Stimulated activated CD4-positive, alpha-beta T cell treated with anti-CD3 and anti-CD28 coated beads, Interleukin-4, amount 100 ng/mL, for 4 hours (primary cell): ENCODE measurements at regions not wholly inside any gene's neighbourhood (a gene's known extent, or its start where the extent isn't known, plus 50 kb on each side); places are given as distances from the start of the nearest gene placed in this dataset.

Experiments used
- DNase-seq, 2 experiments: peaks; one replicate each; pipeline ENCODE4 v3.0.0-alpha.2; 2020

- no peak for DNase-seq
Observed at GRCh38 chr12:68452078-68452715, 120.0 kb upstream of the MDM1 start.

DNA sequence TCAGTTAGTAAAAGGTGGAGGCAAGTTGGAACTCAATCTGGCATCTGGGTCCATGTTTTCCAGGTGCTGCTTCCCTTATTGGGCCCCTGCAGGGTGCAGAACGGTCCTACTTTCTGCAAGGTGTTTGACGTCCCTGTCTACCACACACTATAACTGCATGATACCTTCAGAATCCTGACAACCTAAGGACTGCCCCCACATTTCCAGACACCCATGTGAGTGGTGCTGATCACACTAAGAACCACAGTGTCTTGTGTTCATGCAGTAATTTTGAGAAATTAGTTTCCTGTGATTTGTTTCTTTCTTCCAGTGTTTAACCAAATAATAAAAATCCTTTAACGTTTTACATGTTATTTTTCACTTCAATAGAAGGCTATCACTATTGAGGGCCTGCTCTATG, 121.1 kb upstream of the MDM1 start:
- DNase-seq, result no peak

DNA sequence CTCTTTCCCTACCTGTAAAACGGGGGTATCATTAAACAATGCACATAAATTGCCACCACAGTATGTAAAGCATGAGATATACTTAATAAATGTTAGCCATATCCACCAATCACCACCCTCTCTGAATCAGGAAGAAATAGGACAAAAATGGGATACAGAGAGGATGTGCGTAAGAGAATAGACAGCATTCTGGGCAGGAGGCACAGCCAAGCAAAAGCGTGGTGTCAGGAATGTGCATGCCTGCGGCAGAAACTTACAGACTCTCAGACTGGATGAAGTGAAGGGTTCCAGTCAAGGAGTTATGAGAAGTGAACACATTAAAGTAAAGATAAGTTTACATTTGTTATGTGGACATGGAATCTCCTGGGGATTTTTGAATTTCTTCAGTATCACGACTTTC, 121.7 kb upstream of the MDM1 start:
- DNase-seq, result no peak

- no peak for DNase-seq
Observed at GRCh38 chr12:68454892-68455291, 122.7 kb upstream of the MDM1 start.

DNA sequence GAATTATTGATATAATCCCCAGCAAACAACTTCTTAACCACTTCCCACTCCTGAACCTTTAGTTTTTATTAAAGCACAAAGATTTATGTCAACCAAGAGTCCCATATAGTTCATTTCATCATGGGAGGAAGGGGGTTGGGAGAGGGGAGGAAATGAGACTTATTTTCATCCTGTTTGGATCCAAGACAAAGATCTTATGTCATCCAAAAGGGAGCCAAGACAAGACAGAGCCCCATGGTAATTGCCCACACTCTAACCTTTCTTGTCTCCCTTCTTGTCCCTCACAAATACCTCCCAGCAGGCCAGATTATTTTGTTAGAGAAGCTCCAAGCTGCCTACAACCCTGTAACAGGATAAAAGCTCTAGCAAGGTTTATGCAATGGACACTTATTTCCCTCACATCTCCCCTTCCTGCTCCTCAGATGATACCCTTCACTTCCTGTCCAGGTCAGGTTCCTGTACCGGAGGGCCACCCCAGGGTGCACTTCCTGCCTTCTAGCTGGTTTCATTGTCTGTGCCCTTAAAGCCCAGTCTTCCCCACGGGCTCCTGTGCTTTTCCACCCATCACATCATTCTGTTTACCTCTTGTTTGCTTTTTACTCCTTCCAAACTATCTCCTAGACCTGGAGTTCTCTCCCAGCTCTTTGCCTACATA, 123.7 kb upstream of the MDM1 start:
- DNase-seq, result no peak

GRCh38 chr12:68458866-68459265, 126.7 kb upstream of the MDM1 start:
- no peak for DNase-seq

DNA sequence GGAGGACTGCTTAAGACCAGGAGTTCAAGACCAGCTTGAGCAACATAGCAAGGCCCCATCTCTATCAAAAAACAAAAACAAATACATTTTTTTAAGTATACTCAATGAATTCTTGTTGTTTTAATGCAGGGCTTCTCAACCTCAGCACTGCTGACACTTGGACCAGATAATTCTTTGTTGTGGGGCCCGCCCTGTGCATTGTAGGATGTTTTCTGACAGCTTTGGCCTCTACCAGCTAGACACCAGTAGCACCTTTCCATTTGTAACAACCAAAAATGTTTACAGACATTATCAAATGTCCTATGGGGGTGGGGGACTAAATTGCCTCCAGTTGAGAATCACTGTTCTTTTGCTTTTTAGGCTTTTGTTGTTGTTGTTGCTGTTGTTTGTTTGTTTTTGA, 128.1 kb upstream of the MDM1 start:
- DNase-seq, result no peak

DNA sequence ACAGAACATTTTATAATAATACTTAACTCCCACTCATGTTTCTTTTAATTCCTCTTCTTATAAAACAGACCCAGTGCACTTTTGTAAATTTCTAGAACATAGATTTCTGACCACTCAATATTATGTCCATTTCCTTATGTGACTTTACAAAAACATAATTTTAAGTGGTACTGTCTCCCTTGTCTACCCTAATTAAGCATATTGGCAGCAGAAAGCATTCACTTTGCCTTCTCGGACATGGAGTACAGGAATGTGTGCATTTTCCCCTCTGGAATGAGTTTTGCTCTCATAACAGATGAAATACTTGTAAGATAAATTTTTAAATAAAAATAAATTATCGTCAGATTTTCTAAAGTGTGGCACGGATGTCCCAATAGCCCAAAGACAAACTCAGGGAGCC, 129.5 kb upstream of the MDM1 start:
- no peak for DNase-seq

GRCh38 chr12:68462803-68463202, 130.6 kb upstream of the MDM1 start:
- DNase-seq, result no peak

DNA sequence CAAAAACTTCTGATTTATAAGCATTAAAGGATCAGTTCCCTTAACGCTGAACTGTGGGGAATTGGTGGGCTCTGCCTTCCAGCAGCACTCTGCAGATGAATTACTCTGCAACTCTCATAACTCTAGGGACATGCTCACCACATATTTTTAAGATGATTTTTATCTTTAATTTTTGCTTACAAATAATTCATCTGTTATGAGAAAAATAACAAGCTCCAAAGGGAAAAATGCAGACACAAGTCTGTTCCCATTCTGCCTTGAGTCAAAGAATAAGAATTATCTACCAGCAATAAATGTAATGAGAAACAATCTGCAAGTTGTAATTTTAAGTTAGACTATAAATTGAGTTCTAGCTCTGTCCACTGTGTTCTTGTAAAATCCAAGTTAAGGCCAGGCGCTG, 133.1 kb upstream of the MDM1 start:
- DNase-seq, result no peak

DNA sequence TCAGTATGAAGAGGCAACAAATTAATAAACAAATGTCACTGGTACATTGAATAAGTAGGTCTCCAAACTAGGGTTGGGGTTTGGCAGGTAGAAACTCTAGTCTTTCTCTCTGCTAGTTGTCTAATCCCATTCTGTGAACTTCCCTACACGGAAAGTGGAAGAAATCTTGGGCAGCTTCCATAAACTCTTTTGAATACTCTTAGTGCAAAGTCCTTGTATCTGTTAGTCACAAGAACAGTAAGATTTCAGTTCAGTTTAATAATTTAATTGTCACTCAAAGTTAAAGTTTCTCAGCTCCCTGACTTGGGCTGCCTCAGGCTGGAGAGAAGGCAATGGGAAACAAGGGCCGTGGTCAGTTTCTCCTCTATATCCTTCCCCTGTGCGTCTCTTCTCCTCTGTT, 135.4 kb upstream of the MDM1 start:
- no peak for DNase-seq

GRCh38 chr12:68468036-68468435, 135.9 kb upstream of the MDM1 start:
- no peak for DNase-seq

DNA sequence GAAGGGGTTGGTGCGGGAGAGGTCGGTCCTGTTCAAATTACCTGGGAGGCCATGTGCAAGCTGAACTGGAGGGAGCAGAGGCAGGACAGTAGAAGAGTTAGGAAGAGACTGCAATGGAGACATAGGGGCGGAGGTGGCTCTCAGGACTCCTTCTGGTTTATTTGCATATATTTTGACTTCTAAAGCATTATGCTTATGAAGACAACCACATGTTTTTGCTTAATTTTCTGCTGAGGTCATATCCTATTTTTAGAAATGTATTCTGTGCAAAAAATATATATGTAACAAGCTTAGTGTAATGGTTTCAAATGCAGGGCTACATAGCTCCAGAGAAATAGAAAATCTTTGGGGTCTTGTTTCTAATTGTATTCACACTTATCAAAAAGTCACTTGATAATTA, 137.0 kb upstream of the MDM1 start:
- DNase-seq, result no peak

GRCh38 chr12:68470664-68471328, 138.6 kb upstream of the MDM1 start:
- DNase-seq, result no peak

DNA sequence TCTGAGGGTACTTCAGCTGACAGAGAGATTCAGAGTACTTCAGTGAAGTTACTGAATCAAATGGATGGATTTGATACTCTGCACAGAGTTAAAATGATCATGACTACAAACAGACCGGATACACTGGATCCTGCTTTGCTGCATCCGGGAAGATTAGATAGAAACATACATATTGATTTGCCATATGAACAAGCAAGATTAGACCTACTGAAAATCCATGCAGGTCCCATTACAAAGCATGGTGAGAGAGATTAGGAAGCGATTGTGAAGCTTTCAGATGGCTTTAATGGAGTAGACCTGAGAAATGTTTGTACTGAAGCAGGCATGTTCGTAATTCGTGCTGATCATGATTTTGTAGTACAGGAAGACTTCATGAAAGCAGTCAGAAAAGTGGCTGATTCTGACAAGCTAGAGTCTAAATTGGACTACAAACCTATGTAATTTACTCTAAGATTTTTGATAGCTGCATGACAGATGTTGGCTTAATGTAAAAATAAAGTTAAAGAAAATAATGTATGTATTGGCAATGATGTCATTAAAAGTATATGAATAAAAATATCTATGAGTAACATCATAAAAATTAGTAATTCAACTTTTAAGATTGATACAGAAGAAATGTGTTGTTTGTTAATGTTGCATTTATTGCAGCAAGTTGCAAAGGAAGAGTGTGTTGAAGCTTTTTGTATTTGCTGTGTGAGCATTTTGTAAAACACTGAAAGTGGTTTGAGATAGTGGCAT, 136.1 kb upstream of the RAP1B start:
- no peak for DNase-seq

DNA sequence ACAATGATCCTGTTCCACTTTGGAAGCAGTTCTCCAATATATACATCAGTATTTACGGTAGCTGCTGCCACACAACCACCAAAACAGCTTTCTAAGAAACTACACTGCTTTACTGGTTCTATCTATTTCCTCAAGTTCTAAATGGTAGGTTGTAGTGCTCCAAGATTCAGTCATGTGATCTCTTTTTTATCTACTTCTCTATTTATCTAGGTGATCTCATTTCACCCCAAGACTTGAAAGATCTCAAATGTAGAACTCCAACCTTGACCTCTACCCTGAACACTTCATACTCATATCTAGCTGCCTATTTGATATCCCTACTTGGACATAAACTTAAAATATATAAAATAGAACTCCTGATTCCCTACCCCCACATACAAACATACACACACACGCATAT, 133.9 kb upstream of the RAP1B start:
- no peak for DNase-seq

- no peak for DNase-seq
Observed at GRCh38 chr12:68477261-68477772, 133.4 kb upstream of the RAP1B start.

GRCh38 chr12:68477906-68478305, 132.8 kb upstream of the RAP1B start:
- DNase-seq, result no peak

- DNase-seq, result no peak
Observed at GRCh38 chr12:68478516-68479260, 132.0 kb upstream of the RAP1B start.

- no peak for DNase-seq
Observed at GRCh38 chr12:68479261-68479895, 131.3 kb upstream of the RAP1B start.

DNA sequence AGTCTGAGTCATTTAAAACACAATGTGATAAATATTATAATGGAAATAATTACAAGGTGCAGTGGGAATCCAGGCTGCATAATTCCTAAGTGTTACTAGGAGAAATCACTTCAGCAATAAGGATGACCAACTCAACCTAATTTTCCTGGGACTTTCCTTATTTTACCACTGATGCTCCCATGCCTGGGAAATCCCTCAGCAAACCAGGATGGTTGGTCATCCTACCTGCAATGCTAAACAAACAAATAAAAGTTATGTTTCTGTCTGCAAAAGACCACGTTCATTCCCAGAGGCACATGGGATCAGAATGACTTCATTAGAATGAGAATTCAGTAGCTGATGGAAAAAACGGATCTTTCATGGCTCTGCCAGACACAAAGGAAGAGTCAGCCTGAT, 130.8 kb upstream of the RAP1B start:
- DNase-seq, result no peak

DNA sequence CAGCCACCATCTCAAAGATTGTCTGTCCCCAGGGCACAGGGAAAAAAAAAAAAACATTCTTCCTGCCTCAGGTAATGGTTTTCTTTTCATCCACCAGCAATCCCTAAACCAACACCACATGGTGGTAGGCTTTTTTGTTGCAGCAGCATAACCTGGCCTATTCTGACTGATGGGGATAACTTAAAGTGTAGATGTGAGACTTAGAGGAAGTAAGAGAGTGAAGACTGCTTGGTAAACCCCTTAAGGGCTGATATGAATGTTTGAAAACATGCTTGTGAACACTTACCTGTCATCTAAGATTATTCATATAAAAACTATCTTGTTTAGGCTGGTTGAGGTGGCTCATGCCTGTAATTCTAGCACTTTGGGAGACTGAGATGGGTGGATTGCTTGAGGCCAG, 130.2 kb upstream of the RAP1B start:
- DNase-seq, result no peak
